ENCODE measurements at regions not wholly inside any gene's neighbourhood (a gene's known extent, or its start where the extent isn't known, plus 50 kb on each side); places are given as distances from the start of the nearest gene placed in this dataset.

- Histone ChIP-seq H3K4ac (ENCODE audit: low read depth, low read length) (no peak overlapping the region), H3K4me2 (ENCODE audit: insufficient read depth, insufficient read length, low read length) (no peak overlapping the region), H3K56ac (ENCODE audit: insufficient read length, low read depth, low read length) (no peak overlapping the region), H4K91ac (ENCODE audit: insufficient read length, low read depth, low read length) (no peak overlapping the region), H3K4me1 (ENCODE audit: insufficient read depth, low read length) (no peaks in the 10 kb centered on the region), H2BK12ac (ENCODE audit: insufficient read length, low read depth, low read length) (no peak overlapping the region), H3K79me1 (ENCODE audit: insufficient read depth, low read depth, low read length, poor library complexity, severe bottlenecking) (no peaks in the 10 kb centered on the region), H3K9ac (ENCODE audit: extremely low read depth, insufficient read length, low read length) (no peak overlapping the region), H3K23me2 (ENCODE audit: insufficient read length, low read depth, low read length, poor library complexity, severe bottlenecking) (no peaks in the 10 kb centered on the region), H2AFZ (ENCODE audit: low read length) (no peak overlapping the region), H3K18ac (ENCODE audit: insufficient read length, low read depth, low read length) (no peak overlapping the region), H4K20me1 (ENCODE audit: control insufficient read depth, insufficient read depth, insufficient read length) (no peaks in the 10 kb centered on the region), H2AK5ac (ENCODE audit: insufficient read length, low read length) (no peak overlapping the region), H3K27ac (ENCODE audit: insufficient read length, low read depth, low read length) (no peak overlapping the region), H2BK120ac (ENCODE audit: low read depth, low read length, poor library complexity, severe bottlenecking) (no peak overlapping the region), H4K5ac (ENCODE audit: insufficient read length, low read depth, low read length) (no peak overlapping the region), H3K27me3 (ENCODE audit: insufficient read depth, low read length) (no peaks in the 10 kb centered on the region), H3K23ac (ENCODE audit: insufficient read length, low read depth, low read length) (no peak overlapping the region), H4K8ac (replicated peaks; ENCODE audit: insufficient read length, low read depth, low read length) (no peak overlapping the region), H2BK20ac (ENCODE audit: low read depth, low read length, poor library complexity, severe bottlenecking) (no peak overlapping the region), H3K14ac (ENCODE audit: insufficient read depth, low read length) (no peak overlapping the region), H2BK5ac (ENCODE audit: insufficient read length, low read length) (no peak overlapping the region), H2BK15ac (ENCODE audit: low read depth, low read length) (no peak overlapping the region), H3K79me2 (ENCODE audit: insufficient read depth, low read length) (no peaks in the 10 kb centered on the region), H3T11ph (ENCODE audit: low read length) (no peak overlapping the region), H3K9me3 (ENCODE audit: control insufficient read depth, low read depth, low read length) (no peaks in the 10 kb centered on the region)
- H3K4me1 Mint-ChIP-seq = no peaks in the 10 kb centered on the region
- no peak for DNase-seq
- TF ChIP-seq, protein P1, sequence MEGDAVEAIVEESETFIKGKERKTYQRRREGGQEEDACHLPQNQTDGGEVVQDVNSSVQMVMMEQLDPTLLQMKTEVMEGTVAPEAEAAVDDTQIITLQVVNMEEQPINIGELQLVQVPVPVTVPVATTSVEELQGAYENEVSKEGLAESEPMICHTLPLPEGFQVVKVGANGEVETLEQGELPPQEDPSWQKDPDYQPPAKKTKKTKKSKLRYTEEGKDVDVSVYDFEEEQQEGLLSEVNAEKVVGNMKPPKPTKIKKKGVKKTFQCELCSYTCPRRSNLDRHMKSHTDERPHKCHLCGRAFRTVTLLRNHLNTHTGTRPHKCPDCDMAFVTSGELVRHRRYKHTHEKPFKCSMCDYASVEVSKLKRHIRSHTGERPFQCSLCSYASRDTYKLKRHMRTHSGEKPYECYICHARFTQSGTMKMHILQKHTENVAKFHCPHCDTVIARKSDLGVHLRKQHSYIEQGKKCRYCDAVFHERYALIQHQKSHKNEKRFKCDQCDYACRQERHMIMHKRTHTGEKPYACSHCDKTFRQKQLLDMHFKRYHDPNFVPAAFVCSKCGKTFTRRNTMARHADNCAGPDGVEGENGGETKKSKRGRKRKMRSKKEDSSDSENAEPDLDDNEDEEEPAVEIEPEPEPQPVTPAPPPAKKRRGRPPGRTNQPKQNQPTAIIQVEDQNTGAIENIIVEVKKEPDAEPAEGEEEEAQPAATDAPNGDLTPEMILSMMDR (conservative IDR thresholded peaks at IDR 0.05) = no peak
- H3K9me3 Mint-ChIP-seq = peaks cover 13 to 16% of the 10 kb centered on the region in 2 experiments
- H3K27ac Mint-ChIP-seq = no peak overlapping the region
- H3K4me3 Mint-ChIP-seq = no peak overlapping the region
- peaks cover 4 to 5% (median 5%) of the 10 kb centered on the region in 3 experiments; a peak in 5 of 7 replicates for H3K36me3 Mint-ChIP-seq (ENCODE audit: insufficient read depth in 1 of 3, low read depth in 3 of 3)
- no CpG with 5 or more reads among the region's 1 CpG for WGBS (ENCODE audit: extremely low coverage, insufficient read length, low lambda C conversion rate)
- H3K27me3 Mint-ChIP-seq (ENCODE audit: low read depth) = no peaks in the 10 kb centered on the region; the same call in 1 of the 2 replicates
These were observed 192.2 kb upstream of the CDKN2B start for GRCh38 chr9:22201256-22201655.

Measured in H9 (cell line).